CD14-positive monocyte (primary cell): ENCODE measurements at regions not wholly inside any gene's neighbourhood (a gene's known extent, or its start where the extent isn't known, plus 50 kb on each side); places are given as distances from the start of the nearest gene placed in this dataset.

Source experiments
- DNase-seq, 3 donors: peaks; one replicate each; pipeline ENCODE4 v3.0.0-alpha.2; 2011 to 2022
- H2AFZ ChIP-seq: 2 replicates; pipeline ENCODE4 v1.6.0; 2012; ENCODE audit warnings: mild to moderate bottlenecking, low read depth, low read length, inconsistent platforms; ENCODE audit not compliant: insufficient read depth, poor library complexity, severe bottlenecking
- H3K27ac ChIP-seq, 2 donors: 1 replicate in 1 of 2; 2 replicates in 1 of 2; pipeline ENCODE4 v1.5.1; 2012 to 2013; ENCODE audit warnings: low read length in 2 of 2, control low read depth in 1 of 2, inconsistent platforms in 1 of 2, low read depth in 1 of 2, mild to moderate bottlenecking in 1 of 2
- H3K27me3 ChIP-seq, 2 donors: one replicate each; pipeline versions ENCODE4 v1.6.0 to v1.6.1; 2011 to 2013; ENCODE audit warnings: low read length in 2 of 2; ENCODE audit not compliant: control insufficient read depth in 2 of 2, insufficient read depth in 2 of 2
- H3K36me3 ChIP-seq, 2 donors: replicated peaks in 1 of 2; 1 replicate in 1 of 2; 2 replicates in 1 of 2; pipeline versions ENCODE4 v1.5.1 to v1.6.1; 2012 to 2013; ENCODE audit warnings: low read length in 2 of 2, control low read depth in 1 of 2, inconsistent platforms in 1 of 2, mild to moderate bottlenecking in 1 of 2; ENCODE audit not compliant: insufficient read depth in 2 of 2, control insufficient read depth in 1 of 2
- H3K4me1 ChIP-seq, 2 donors: 1 replicate in 1 of 2; 2 replicates in 1 of 2; pipeline versions ENCODE4 v1.5.1 to v1.6.1; 2012 to 2013; ENCODE audit warnings: low read length in 2 of 2, control low read depth in 1 of 2, inconsistent platforms in 1 of 2, mild to moderate bottlenecking in 1 of 2, moderate library complexity in 1 of 2; ENCODE audit not compliant: insufficient read depth in 2 of 2, control insufficient read depth in 1 of 2
- H3K4me2 ChIP-seq: replicated peaks from 2 replicates; pipeline ENCODE3; 2012; ENCODE audit warnings: low read length, moderate library complexity, mild to moderate bottlenecking; ENCODE audit not compliant: poor library complexity, severe bottlenecking; ENCODE audit errors: extremely low read depth
- H3K4me3 ChIP-seq, 3 experiments: fragments of 200-600 bp in 1 of 3; sonication (generic) in 1 of 3; replicated peaks in 1 of 3; 1 replicate in 2 of 3; 2 replicates in 1 of 3; pipeline ENCODE4 v1.5.1; 2011 to 2013; ENCODE audit warnings: low read length in 3 of 3, mild to moderate bottlenecking in 3 of 3, control low read depth in 2 of 3, low read depth in 2 of 3, inconsistent platforms in 1 of 3, moderate library complexity in 1 of 3
- H3K79me2 ChIP-seq: 2 replicates; pipeline ENCODE4 v1.6.0; 2012; ENCODE audit warnings: mild to moderate bottlenecking, control low read depth, inconsistent platforms, low read length, moderate library complexity; ENCODE audit not compliant: insufficient read depth
- H3K9ac ChIP-seq: 2 replicates; pipeline ENCODE4 v1.6.0; 2017; ENCODE audit warnings: low read length, mild to moderate bottlenecking; ENCODE audit not compliant: insufficient read depth, poor library complexity, severe bottlenecking
- H3K9me3 ChIP-seq, 2 donors: replicated peaks in 1 of 2; 1 replicate in 1 of 2; 2 replicates in 1 of 2; pipeline versions ENCODE4 v1.5.1 to v1.6.1; 2012 to 2013; ENCODE audit warnings: low read length in 2 of 2, control low read depth in 1 of 2; ENCODE audit not compliant: control insufficient read depth in 1 of 2, insufficient read depth in 1 of 2
- H4K20me1 ChIP-seq: 2 replicates; pipeline ENCODE4 v1.6.0; 2012; ENCODE audit warnings: mild to moderate bottlenecking, low read length, control low read depth, moderate library complexity; ENCODE audit not compliant: insufficient read depth
- H3K27ac Mint-ChIP-seq, 7 donors: one replicate each; pipeline ENCODE4 v1.8.0; 2020; ENCODE audit warnings: mild to moderate bottlenecking in 7 of 7, mixed read lengths in 7 of 7, moderate library complexity in 6 of 7, inconsistent platforms in 2 of 7
- H3K27me3 Mint-ChIP-seq, 3 donors: one replicate each; pipeline ENCODE4 v1.8.0; 2021 to 2022; ENCODE audit warnings: low read depth in 3 of 3, mild to moderate bottlenecking in 3 of 3, mixed read lengths in 3 of 3, moderate library complexity in 3 of 3, inconsistent platforms in 1 of 3
- H3K36me3 Mint-ChIP-seq, 2 donors: one replicate each; pipeline ENCODE4 v1.8.0; 2020; ENCODE audit warnings: mixed read lengths in 2 of 2, inconsistent platforms in 1 of 2, mild to moderate bottlenecking in 1 of 2
- H3K4me1 Mint-ChIP-seq: one replicate; pipeline ENCODE4 v1.8.0; 2020; ENCODE audit warnings: mild to moderate bottlenecking, mixed read lengths
- H3K4me3 Mint-ChIP-seq, 2 donors: one replicate each; pipeline ENCODE4 v1.8.0; 2020; ENCODE audit warnings: mild to moderate bottlenecking in 2 of 2, mixed read lengths in 2 of 2, moderate library complexity in 1 of 2
- H3K9me3 Mint-ChIP-seq, 7 donors: one replicate each; pipeline ENCODE4 v1.8.0; 2020 to 2022; ENCODE audit warnings: mixed read lengths in 7 of 7, mild to moderate bottlenecking in 6 of 7, moderate library complexity in 6 of 7, inconsistent platforms in 2 of 7
- CTCF ChIP-seq: fragments of 200-600 bp; IDR thresholded peaks from one replicate; pipeline ENCODE4 v1.8.0; 2022; ENCODE audit warnings: antibody characterized with exemption, mild to moderate bottlenecking
- WGBS: methylation state at CpG from one replicate; pipeline ENCODE4 v1.1.5; 2013; ENCODE audit warnings: missing lambda C conversion rate; ENCODE audit not compliant: insufficient coverage; 5-methylcytosine and 5-hydroxymethylcytosine counted together
- intact Hi-C, 2 donors: fragments of 100-400 bp; cut with micrococcal nuclease; formaldehyde crosslinking; loops; one replicate each; pipeline versions ENCODE4 v1.15.0 to v1.15.1; 2023

GRCh38 chrX:3169421-3169820 is 128.2 kb downstream of the ARSF start:
- no peaks in the 10 kb centered on the region for H3K9me3 ChIP-seq
- no peak overlapping the region for H3K4me2 ChIP-seq
- intact Hi-C loops = no loop called here
- H3K27ac ChIP-seq = no peak overlapping the region
- H3K9me3 Mint-ChIP-seq = peaks cover 0 to 10% (median 6%) of the 10 kb centered on the region in 7 donors
- no peaks in the 10 kb centered on the region for H3K4me1 Mint-ChIP-seq
- H3K27ac Mint-ChIP-seq = no peak overlapping the region
- no peaks in the 10 kb centered on the region for H3K4me1 ChIP-seq
- no peak for DNase-seq
- 82% methylated on average over 2 of the region's 4 CpGs for WGBS
- no peaks in the 10 kb centered on the region for H4K20me1 ChIP-seq
- H3K27me3 ChIP-seq = no peaks in the 10 kb centered on the region
- no peak overlapping the region for H3K4me3 Mint-ChIP-seq
- H3K27me3 Mint-ChIP-seq = peaks cover 0 to 1% (median 1%) of the 10 kb centered on the region in 3 donors
- H2AFZ ChIP-seq = no peak overlapping the region
- no peaks in the 10 kb centered on the region for H3K79me2 ChIP-seq
- H3K4me3 ChIP-seq = no peak overlapping the region
- TF ChIP-seq CTCF = no peak
- H3K36me3 ChIP-seq = no peaks in the 10 kb centered on the region
- no peaks in the 10 kb centered on the region for H3K36me3 Mint-ChIP-seq
- no peak overlapping the region for H3K9ac ChIP-seq

GRCh38 chrX:3167771-3168170 is 126.5 kb downstream of the ARSF start:
- no peak for DNase-seq
- peaks cover 0 to 10% (median 6%) of the 10 kb centered on the region in 7 donors for H3K9me3 Mint-ChIP-seq
- Histone ChIP-seq H3K4me2 (no peak overlapping the region), H3K9ac (no peak overlapping the region), H3K9me3 (no peaks in the 10 kb centered on the region), H3K79me2 (no peaks in the 10 kb centered on the region), H3K4me1 (no peaks in the 10 kb centered on the region), H3K36me3 (no peaks in the 10 kb centered on the region), H3K27ac (no peak overlapping the region), H2AFZ (no peak overlapping the region), H3K4me3 (no peak overlapping the region), H3K27me3 (no peaks in the 10 kb centered on the region), H4K20me1 (no peaks in the 10 kb centered on the region)
- TF ChIP-seq CTCF = no peak
- no peaks in the 10 kb centered on the region for H3K4me1 Mint-ChIP-seq
- no CpG with 5 or more reads among the region's 4 CpGs for WGBS
- no peaks in the 10 kb centered on the region for H3K36me3 Mint-ChIP-seq
- no peak overlapping the region for H3K27ac Mint-ChIP-seq
- H3K4me3 Mint-ChIP-seq = no peak overlapping the region
- intact Hi-C loops = no loop called here
- peaks cover 0 to 2% (median 1%) of the 10 kb centered on the region in 3 donors for H3K27me3 Mint-ChIP-seq
